AG04450 (cell line): ENCODE measurements at regions not wholly inside any gene's neighbourhood (a gene's known extent, or its start where the extent isn't known, plus 50 kb on each side); places are given as distances from the start of the nearest gene placed in this dataset.

ENCODE experiments used
- CTCF ChIA-PET: fragments of 300-600, 350-600 bp; formaldehyde crosslinking; extraction: SDS; loops from one replicate; lab custom pipeline; 2022; ENCODE audit warnings: antibody characterized with exemption, inconsistent platforms; lab: Charles Lee
- POLR2A ChIA-PET: fragments of 350-600 bp; formaldehyde crosslinking; extraction: SDS; loops from one replicate; lab custom pipeline; 2021; ENCODE audit warnings: antibody characterized with exemption, inconsistent platforms; lab: Yijun Ruan, JAX
- DNase-seq: peaks from one replicate; pipeline ENCODE4 v3.0.0-alpha.2; 2011; ENCODE audit warnings: low read depth, low spot score
- H3K27ac ChIP-seq: one replicate; pipeline ENCODE4 v1.5.1; 2012; ENCODE audit warnings: low read depth, low read length, control low read depth
- H3K27me3 ChIP-seq: one replicate; pipeline ENCODE4 v1.6.0; 2012; ENCODE audit warnings: low read length; ENCODE audit not compliant: control insufficient read depth, insufficient read depth
- H3K4me3 ChIP-seq: 2 replicates; pipeline ENCODE4 v1.5.1; 2011; ENCODE audit warnings: mild to moderate bottlenecking, low read depth, low read length, control low read depth
- H3K9me3 ChIP-seq: 2 replicates; pipeline ENCODE4 v1.5.1; 2012; ENCODE audit warnings: low read length; ENCODE audit not compliant: control insufficient read depth, insufficient read depth
- CTCF ChIP-seq: IDR thresholded peaks from 2 replicates; pipeline ENCODE4 v1.5.1; 2011; ENCODE audit warnings: low read depth, low read length, control low read depth, inconsistent platforms

- CTCF ChIA-PET, result interaction anchor here (0.8 to 2.0 kb wide), 2 partner anchors 12 to 22 kb away, joined by 3 to 8 read pairs; no protein-coding TSS in a partner anchor
- POLR2A ChIA-PET, result no interaction called here
- TF ChIP-seq CTCF, result no peak
These were observed 72.0 kb upstream of the SMNDC1 start for GRCh38 chr10:110376767-110377160.

GRCh38 chr10:110378006-110378405 lies 73.3 kb upstream of the SMNDC1 start:
- H3K27ac ChIP-seq, result no peak overlapping the region
- no peak overlapping the region for H3K4me3 ChIP-seq
- H3K9me3 ChIP-seq, result peaks cover 6% of the 10 kb centered on the region; the same call in 1 of the 2 replicates
- ChIA-PET CTCF (no interaction called here), POLR2A (no interaction called here)
- no peak for TF ChIP-seq CTCF
- no peak for DNase-seq
- H3K27me3 ChIP-seq, result no peaks in the 10 kb centered on the region

More at GRCh38 chr10:110376767-110377160, 72.0 kb upstream of the SMNDC1 start:
- H3K27ac ChIP-seq, result no peak overlapping the region
- H3K4me3 ChIP-seq, result no peak overlapping the region
- DNase-seq, result no peak
- H3K9me3 ChIP-seq, result peaks cover 6% of the 10 kb centered on the region; the same call in 1 of the 2 replicates
- no peaks in the 10 kb centered on the region for H3K27me3 ChIP-seq

- TF ChIP-seq CTCF, result no peak
- POLR2A ChIA-PET, result no interaction called here
- Histone ChIP-seq H3K4me3 (no peak overlapping the region), H3K27ac (no peak overlapping the region), H3K27me3 (no peaks in the 10 kb centered on the region), H3K9me3 (peaks cover 6% of the 10 kb centered on the region; the same call in 1 of the 2 replicates)
- CTCF ChIA-PET, result no interaction called here
- DNase-seq, result no peak
These were observed 73.9 kb upstream of the SMNDC1 start for GRCh38 chr10:110378533-110379108.

- no peak overlapping the region for H3K27ac ChIP-seq
- ChIA-PET POLR2A (no interaction called here), CTCF (interaction anchor here (0.9 kb wide), 1 partner anchor 9 kb away, joined by 3 read pairs; no protein-coding TSS in a partner anchor)
- no peak for DNase-seq
- no peak for TF ChIP-seq CTCF
- no peak overlapping the region for H3K4me3 ChIP-seq
- H3K27me3 ChIP-seq, result no peaks in the 10 kb centered on the region
- H3K9me3 ChIP-seq, result peaks cover 6% of the 10 kb centered on the region; the same call in 1 of the 2 replicates
These were observed 75.1 kb upstream of the SMNDC1 start for GRCh38 chr10:110379831-110380230.

- Histone ChIP-seq H3K27me3 (no peaks in the 10 kb centered on the region), H3K4me3 (no peak overlapping the region), H3K27ac (no peak overlapping the region), H3K9me3 (peaks cover 6% of the 10 kb centered on the region; the same call in 1 of the 2 replicates)
- TF ChIP-seq CTCF, result no peak
- POLR2A ChIA-PET, result no interaction called here
- CTCF ChIA-PET, result interaction anchor here (0.9 kb wide), 1 partner anchor 8 kb away, joined by 3 read pairs; no protein-coding TSS in a partner anchor
- DNase-seq, result no peak
These were observed 75.6 kb upstream of the SMNDC1 start for GRCh38 chr10:110380293-110380692.
